A549 (cell line): ENCODE measurements at regions not wholly inside any gene's neighbourhood (a gene's known extent, or its start where the extent isn't known, plus 50 kb on each side); places are given as distances from the start of the nearest gene placed in this dataset.

Experiments used
- ATAC-seq, 2 experiments: fragments of 200-7000 bp in 1 of 2; fragments of >200 bp in 1 of 2; cut with Nextera tagmentation in 1 of 2; cut with Tn5 transposase in 1 of 2; 3 replicates each; pipeline versions ENCODE4 v1.8.0 to v1.9.1; 2018 to 2020; ENCODE audit warnings: mild to moderate bottlenecking in 1 of 2, moderate library complexity in 1 of 2
- CTCF ChIA-PET: fragments of 300-600 bp; sonication (Branson Sonifier 250); formaldehyde crosslinking; extraction: SDS; loops from one replicate; lab custom pipeline; 2021; ENCODE audit warnings: antibody characterized with exemption, inconsistent platforms; lab: Yijun Ruan, JAX
- POLR2A ChIA-PET: fragments of 350-600 bp; formaldehyde crosslinking; extraction: SDS; loops from one replicate; lab custom pipeline; 2021; ENCODE audit warnings: antibody characterized with exemption, inconsistent platforms; lab: Yijun Ruan, JAX
- DNase-seq, 2 experiments: peaks; one replicate each; pipeline versions ENCODE4 v3.0.0 to v3.0.0-alpha.2; 2011 to 2016; ENCODE audit warnings: low read depth in 1 of 2, low spot score in 1 of 2
- FAIRE-seq: peaks from 2 replicates; lab custom pipeline; 2011; peaks lifted over from hg19 to GRCh38; lab: Jason Lieb, UNC
- H3K27ac ChIP-seq, 2 experiments: fragments of >200 bp; sonication (Bioruptor Twin); formaldehyde crosslinking; 3 replicates each; pipeline ENCODE4 v1.5.1; 2016 to 2017
- H3K4me1 ChIP-seq: fragments of >200 bp; sonication (Bioruptor Twin); formaldehyde crosslinking; 3 replicates; pipeline ENCODE4 v1.6.1; 2016
- H3K4me2 ChIP-seq: fragments of >200 bp; sonication (Bioruptor Twin); formaldehyde crosslinking; 3 replicates; pipeline ENCODE4 v1.6.1; 2016
- H3K4me3 ChIP-seq: fragments of >200 bp; sonication (Bioruptor Twin); formaldehyde crosslinking; 3 replicates; pipeline ENCODE4 v1.5.1; 2016
- H3K9me3 ChIP-seq: fragments of >200 bp; sonication (Bioruptor Twin); formaldehyde crosslinking; 3 replicates; pipeline ENCODE4 v1.6.1; 2016
- ATOH8 ChIP-seq: fragments of 250-450 bp; sonication (Bioruptor Pico); IDR thresholded peaks from 2 replicates; pipeline ENCODE4 v1.5.0; 2020; ENCODE audit warnings: low read depth, mild to moderate bottlenecking, moderate library complexity
- E2F6 ChIP-seq: IDR thresholded peaks from 2 replicates; pipeline ENCODE4 v1.6.1; 2012; ENCODE audit warnings: low read depth, borderline replicate concordance
- EHMT2 ChIP-seq: fragments of 200-600 bp; sonication (generic); IDR thresholded peaks from 2 replicates; pipeline ENCODE4 v1.6.1; 2016; ENCODE audit warnings: antibody characterized with exemption, low read depth, mild to moderate bottlenecking, moderate library complexity
- ELK1 ChIP-seq: fragments of 150-350 bp; IDR thresholded peaks from 2 replicates; pipeline ENCODE4 v1.6.1; 2014; ENCODE audit warnings: low read depth, mild to moderate bottlenecking, low read length
- ESRRA ChIP-seq: fragments of 150-350 bp; IDR thresholded peaks from 2 replicates; pipeline ENCODE4 v1.6.1; 2014; ENCODE audit warnings: mild to moderate bottlenecking, low read length, borderline replicate concordance
- FOSB ChIP-seq: fragments of 250-450 bp; sonication (Bioruptor Pico); IDR thresholded peaks from 2 replicates; pipeline ENCODE4 v1.5.0; 2020; ENCODE audit warnings: mild to moderate bottlenecking, moderate library complexity
- FOSL2 ChIP-seq, 2 experiments: fragments of 450-650 bp in 1 of 2; fragments of >200 bp in 1 of 2; sonication (Bioruptor Twin) in 1 of 2; formaldehyde crosslinking; IDR thresholded peaks; 2 replicates each; pipeline versions ENCODE4 v1.5.0 to v1.6.1; 2016 to 2020; ENCODE audit warnings: mild to moderate bottlenecking in 1 of 2, moderate library complexity in 1 of 2
- GATA3 ChIP-seq: IDR thresholded peaks from 2 replicates; pipeline ENCODE4 v1.6.1; 2012; ENCODE audit warnings: borderline replicate concordance
- HMGXB4 ChIP-seq: fragments of 250-450 bp; sonication (Bioruptor Pico); IDR thresholded peaks from 2 replicates; pipeline ENCODE4 v1.5.0; 2021; ENCODE audit warnings: mild to moderate bottlenecking, moderate library complexity, borderline replicate concordance
- HOXA7 ChIP-seq: fragments of 250-450 bp; sonication (Bioruptor Pico); IDR thresholded peaks from 2 replicates; pipeline ENCODE4 v1.5.0; 2020; ENCODE audit warnings: mild to moderate bottlenecking, moderate library complexity
- MYC ChIP-seq: IDR thresholded peaks from 2 replicates; pipeline ENCODE4 v1.6.1; 2012; ENCODE audit warnings: mild to moderate bottlenecking, inconsistent platforms, low read length, improper control_type of control experiment, borderline replicate concordance
- NR3C1 ChIP-seq: fragments of >200 bp; sonication (Bioruptor Twin); formaldehyde crosslinking; IDR thresholded peaks from 3 replicates; pipeline ENCODE4 v1.6.1; 2017
- PBX3 ChIP-seq: IDR thresholded peaks from 2 replicates; pipeline ENCODE4 v1.6.1; 2012
- RARB ChIP-seq: fragments of 250-450 bp; sonication (Bioruptor Pico); IDR thresholded peaks from 2 replicates; pipeline ENCODE4 v1.8.0; 2021; ENCODE audit warnings: mild to moderate bottlenecking, moderate library complexity
- RCOR1 ChIP-seq: fragments of 150-350 bp; IDR thresholded peaks from 2 replicates; pipeline ENCODE4 v1.6.1; 2014; ENCODE audit warnings: antibody characterized with exemption, low read length, low read depth
- REST ChIP-seq: fragments of 200-600 bp; sonication (generic); IDR thresholded peaks from 2 replicates; pipeline ENCODE4 v1.6.1; 2016; ENCODE audit warnings: antibody characterized with exemption, mild to moderate bottlenecking, moderate library complexity
- RNF2 ChIP-seq: fragments of 200-600 bp; sonication (generic); IDR thresholded peaks from 2 replicates; pipeline ENCODE4 v1.6.1; 2016; ENCODE audit warnings: low read depth, mild to moderate bottlenecking, antibody characterized with exemption, moderate library complexity, borderline replicate concordance
- TP53 ChIP-seq: fragments of 250-450 bp; sonication (Bioruptor Pico); IDR thresholded peaks from 2 replicates; pipeline ENCODE4 v1.5.0; 2021; ENCODE audit warnings: mild to moderate bottlenecking, moderate library complexity
- ZC3H11A ChIP-seq: fragments of 450-650 bp; IDR thresholded peaks from 2 replicates; pipeline ENCODE4 v1.6.1; 2014; ENCODE audit warnings: antibody characterized with exemption, mild to moderate bottlenecking
- ZFP36 ChIP-seq: fragments of 450-650 bp; IDR thresholded peaks from 2 replicates; pipeline ENCODE4 v1.6.1; 2014; ENCODE audit warnings: borderline replicate concordance; ENCODE audit not compliant: partially characterized antibody
- WGBS: methylation state at CpG from one replicate; pipeline ENCODE4 v1.1.6; 2017; ENCODE audit errors: missing lambda C conversion rate; 5-methylcytosine and 5-hydroxymethylcytosine counted together

- ChIA-PET POLR2A (no interaction called here), CTCF (no interaction called here)
- Histone ChIP-seq H3K9me3 (no peaks in the 10 kb centered on the region), H3K27ac (no peak overlapping the region), H3K4me3 (no peak overlapping the region), H3K4me2 (no peak overlapping the region), H3K4me1 (no peaks in the 10 kb centered on the region)
- DNase-seq, result no peak
- FAIRE-seq, result no peak
- ATAC-seq, result no peak
- no peak for TF ChIP-seq FOSB (CRISPR knock-in tag)
- TF ChIP-seq REST, result no peak
- TF ChIP-seq GATA3, result no peak
- WGBS, result 40% methylated on average over 4 of the region's 4 CpGs
Observed at GRCh38 chr1:199515261-199515660, 512.2 kb upstream of the NR5A2 start.

- DNase-seq, result no peak
- ATAC-seq, result no peak
- 0% methylated on average over 1 of the region's 1 CpG for WGBS
- POLR2A ChIA-PET, result no interaction called here
- TF ChIP-seq MYC (no peak), FOSL2 (IDR thresholded peaks at IDR 0.05) (no peak), FOSL2 (CRISPR knock-in tag; IDR thresholded peaks at IDR 0.05) (peak; percentile 54), HMGXB4 (no peak), HOXA7 (CRISPR knock-in tag) (no peak), ZFP36 (no peak), PBX3 (no peak)
- Histone ChIP-seq H3K4me1 (no peaks in the 10 kb centered on the region), H3K4me2 (no peak overlapping the region), H3K4me3 (no peak overlapping the region), H3K27ac (no peak overlapping the region), H3K9me3 (no peaks in the 10 kb centered on the region)
- CTCF ChIA-PET, result no interaction called here
- no peak for FAIRE-seq
Observed at GRCh38 chr1:199522338-199522737, 505.2 kb upstream of the NR5A2 start.

GRCh38 chr1:199522936-199523335 is 504.6 kb upstream of the NR5A2 start:
- ChIA-PET POLR2A (no interaction called here), CTCF (no interaction called here)
- Histone ChIP-seq H3K27ac (no peak overlapping the region), H3K9me3 (no peaks in the 10 kb centered on the region), H3K4me3 (no peak overlapping the region), H3K4me1 (no peaks in the 10 kb centered on the region), H3K4me2 (no peak overlapping the region)
- FAIRE-seq (no peak), DNase-seq (no peak), ATAC-seq (no peak)
- TF ChIP-seq RCOR1 (no peak), PBX3 (no peak)
- 54% methylated on average over 2 of the region's 2 CpGs for WGBS

- Histone ChIP-seq H3K4me2 (no peak overlapping the region), H3K4me3 (no peak overlapping the region), H3K27ac (no peak overlapping the region), H3K4me1 (no peaks in the 10 kb centered on the region), H3K9me3 (peaks cover 7% of the 10 kb centered on the region; the same call in 2 of the 3 replicates)
- ChIA-PET CTCF (interaction anchor here (0.6 kb wide), 1 partner anchor 107 kb away, joined by 3 read pairs; no protein-coding TSS in a partner anchor), POLR2A (no interaction called here)
- FAIRE-seq (no peak), ATAC-seq (no peak), DNase-seq (no peak)
- WGBS, result no CpG with 5 or more reads among the region's 1 CpG
- TF ChIP-seq NR3C1 (no peak), RARB (CRISPR knock-in tag) (no peak), ATOH8 (CRISPR knock-in tag) (no peak), TP53 (no peak), RNF2 (no peak), E2F6 (no peak), ZC3H11A (no peak), ESRRA (no peak), EHMT2 (no peak), ELK1 (no peak)
Observed at GRCh38 chr1:199529324-199529723, 498.2 kb upstream of the NR5A2 start.
